Lung microvascular endothelial cell (primary cell): ENCODE measurements at regions not wholly inside any gene's neighbourhood (a gene's known extent, or its start where the extent isn't known, plus 50 kb on each side); places are given as distances from the start of the nearest gene placed in this dataset.
"Not testable (repeated sequence)": the region's sequence is repeated elsewhere in the genome, so short reads cannot be mapped to it uniquely, and the experiment has no call there.

Source experiments
- DNase-seq, 2 donors: peaks; one replicate each; pipeline versions ENCODE4 v3.0.0 to v3.0.0-alpha.2; 2010; ENCODE audit warnings: low read depth in 2 of 2

DNA sequence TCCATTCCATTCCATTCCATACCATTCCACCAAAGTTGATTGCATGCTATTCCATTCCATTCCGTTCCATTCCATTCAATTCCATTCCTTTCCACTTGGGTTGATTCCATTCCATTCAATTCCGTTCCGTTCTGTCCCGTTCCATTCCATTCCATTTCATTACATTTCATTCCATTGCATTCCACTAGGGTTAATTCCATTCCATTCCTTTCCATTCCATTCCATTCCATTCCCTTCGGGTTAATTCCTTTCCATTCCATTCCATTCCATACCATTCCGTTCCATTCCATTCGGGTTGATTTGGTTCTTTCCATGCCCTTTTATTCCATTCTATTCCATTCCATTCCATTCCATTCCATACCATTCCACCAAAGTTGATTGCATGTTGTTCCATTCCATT lies 131.9 kb downstream of the CWH43 start:
- DNase-seq: not testable (repeated sequence)

DNA sequence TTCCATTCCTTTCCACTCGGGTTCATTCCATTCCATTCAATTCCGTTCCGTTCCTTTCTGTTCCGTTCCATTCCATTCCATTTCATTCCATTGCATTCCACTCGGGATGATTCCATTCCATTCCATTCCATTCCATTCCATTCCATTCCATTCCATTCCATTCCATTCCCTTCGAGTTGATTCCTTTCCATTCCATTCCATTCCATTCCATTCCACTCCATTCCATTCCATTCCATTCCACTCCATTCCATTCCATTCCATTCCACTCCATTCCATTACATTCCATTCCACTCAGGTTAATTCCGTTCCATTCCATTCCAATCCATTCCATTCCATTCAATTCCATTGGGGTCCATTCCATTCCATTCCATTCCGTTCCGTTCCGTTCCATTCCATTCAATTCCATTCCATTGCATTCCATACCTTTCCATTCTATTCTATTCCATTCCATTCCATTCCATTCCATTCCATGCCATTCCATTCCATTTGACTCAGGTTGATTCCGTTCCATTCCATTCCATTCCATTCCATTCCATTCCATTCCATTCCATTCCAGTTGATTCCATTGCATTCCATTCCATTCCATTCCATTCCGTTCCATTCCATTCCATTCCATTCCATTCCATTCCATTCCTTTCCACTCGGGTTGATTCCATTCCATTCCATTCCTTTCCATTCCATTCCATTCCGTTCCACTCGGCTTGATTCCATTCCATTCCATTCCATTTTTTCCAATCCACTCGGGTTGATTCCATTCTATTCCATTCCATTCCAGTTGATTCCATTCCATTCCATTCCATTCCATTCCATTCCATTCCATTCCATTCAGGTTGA lies 132.5 kb downstream of the CWH43 start:
- DNase-seq: peak; percentile 32 to 40

DNA sequence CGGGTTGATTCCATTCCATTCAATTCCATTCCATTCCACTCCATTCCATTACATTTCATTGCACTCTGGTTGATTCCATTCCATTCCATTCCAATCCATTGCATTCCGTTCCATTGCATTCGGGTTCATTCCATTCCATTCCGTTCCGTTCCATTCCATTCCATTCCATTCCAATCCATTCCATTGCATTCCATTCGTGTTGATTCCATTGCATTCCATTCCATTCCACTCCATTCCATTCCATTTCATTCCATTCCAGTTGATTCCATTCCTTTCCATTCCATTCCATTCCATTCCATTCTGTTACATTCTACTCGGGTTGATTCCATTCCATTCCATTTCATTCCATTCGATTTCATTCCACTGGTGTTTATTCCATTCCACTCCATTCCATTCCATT lies 133.3 kb downstream of the CWH43 start:
- DNase-seq: peak in 1 of 2 donors; percentile 24

DNA sequence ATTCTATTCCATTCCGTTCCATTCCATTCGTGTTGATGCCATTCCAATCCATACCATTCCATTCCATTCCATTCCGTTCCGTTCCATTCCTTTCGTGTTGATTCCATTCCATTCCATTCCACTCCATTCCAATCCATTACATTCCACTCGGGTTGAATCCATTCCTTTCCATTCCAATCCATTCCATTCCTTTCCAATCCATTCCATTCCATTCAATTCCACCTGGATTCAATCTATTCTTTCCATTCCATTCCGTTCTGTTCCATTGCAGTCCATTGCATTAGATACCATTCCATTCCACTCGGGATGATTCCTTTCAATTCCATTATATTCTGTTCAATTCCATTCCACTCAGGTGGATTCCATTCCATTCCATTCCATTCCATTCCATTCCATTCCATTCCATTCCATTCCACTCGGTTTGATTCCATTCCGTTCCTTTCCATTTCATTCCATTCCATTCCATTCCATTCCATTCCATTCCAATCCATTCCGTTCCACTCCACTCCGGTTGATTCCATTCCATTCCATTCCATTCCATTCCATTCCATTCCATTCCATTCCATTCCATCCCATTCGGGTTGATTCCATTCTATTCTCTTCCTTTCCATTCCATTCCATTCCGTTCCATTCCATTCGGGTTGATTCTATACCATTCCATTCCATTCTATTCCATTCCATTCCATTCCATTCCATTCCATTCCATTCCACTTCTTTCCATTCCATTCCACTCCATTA lies 134.1 kb downstream of the CWH43 start:
- peak; percentile 28 to 31 for DNase-seq

DNA sequence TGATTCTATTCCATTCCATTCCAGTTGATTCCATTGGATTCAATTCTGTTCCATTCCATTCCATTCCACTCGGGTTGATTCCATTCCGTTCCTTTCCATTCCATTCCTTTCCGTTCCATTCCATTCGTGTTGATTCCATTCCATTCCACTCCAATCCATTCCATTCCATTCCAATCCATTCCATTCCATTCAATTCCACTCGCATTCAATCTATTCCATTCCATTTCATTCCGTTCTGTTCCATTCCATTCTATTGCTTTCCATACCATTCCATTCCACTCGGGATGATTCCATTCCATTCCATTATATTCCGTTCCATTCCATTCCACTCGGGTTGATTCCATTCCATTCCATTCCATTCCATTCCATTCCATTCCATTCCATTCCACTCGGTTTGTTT lies 134.7 kb downstream of the CWH43 start:
- peak; percentile 54 to 68 for DNase-seq

DNA sequence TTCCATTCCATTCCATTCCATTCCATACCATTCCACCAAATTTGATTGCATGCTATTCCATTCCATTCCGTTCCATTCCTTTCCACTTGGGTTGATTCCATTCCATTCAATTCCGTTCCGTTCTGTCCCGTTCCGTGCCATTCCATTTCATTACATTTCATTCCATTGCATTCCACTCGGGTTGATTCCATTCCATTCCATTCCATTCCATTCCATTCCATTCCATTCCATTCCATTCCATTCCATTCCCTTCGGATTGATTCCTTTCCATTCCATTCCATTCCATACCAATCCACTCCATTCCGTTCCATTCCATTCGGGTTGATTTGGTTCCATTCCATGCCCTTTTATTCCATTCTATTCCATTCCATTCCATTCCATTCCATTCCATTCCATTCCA lies 140.4 kb downstream of the CWH43 start:
- DNase-seq: not testable (repeated sequence)

DNA sequence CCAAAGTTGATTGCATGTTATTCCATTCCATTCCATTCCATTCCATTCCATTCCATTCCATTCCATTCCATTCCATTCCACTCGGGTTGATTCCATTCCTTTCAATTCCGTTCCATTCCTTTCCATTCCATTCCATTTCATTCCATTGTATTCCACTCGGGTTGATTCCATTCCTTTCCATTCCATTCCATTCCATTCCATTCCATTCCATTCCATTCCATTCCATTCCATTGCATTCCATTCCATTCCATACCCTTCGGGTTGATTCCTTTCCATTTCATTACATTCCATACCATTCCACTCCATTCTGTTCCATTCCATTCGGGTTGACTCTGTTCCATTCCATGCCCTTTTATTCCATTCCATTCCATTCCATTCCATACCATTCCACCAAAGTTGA lies 140.8 kb downstream of the CWH43 start:
- DNase-seq: not testable (repeated sequence)

DNA sequence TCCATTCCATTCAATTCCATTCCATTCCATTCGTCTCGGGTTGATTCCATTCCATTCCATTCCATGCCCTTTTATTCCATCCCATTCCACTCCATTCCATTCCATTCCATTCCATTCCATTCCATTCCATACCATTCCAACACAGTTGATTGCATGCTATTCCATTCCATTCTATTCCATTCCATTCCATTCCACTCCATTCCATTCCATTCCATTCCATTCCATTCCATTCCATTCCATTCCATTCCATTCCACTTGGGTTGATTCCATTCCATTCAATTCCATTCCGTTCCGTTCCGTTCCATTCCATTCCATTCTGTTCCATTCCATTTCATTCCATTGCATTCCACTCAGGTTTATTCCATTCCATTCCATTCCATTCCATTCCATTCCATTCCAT lies 143.3 kb downstream of the CWH43 start:
- DNase-seq: not testable (repeated sequence)

DNA sequence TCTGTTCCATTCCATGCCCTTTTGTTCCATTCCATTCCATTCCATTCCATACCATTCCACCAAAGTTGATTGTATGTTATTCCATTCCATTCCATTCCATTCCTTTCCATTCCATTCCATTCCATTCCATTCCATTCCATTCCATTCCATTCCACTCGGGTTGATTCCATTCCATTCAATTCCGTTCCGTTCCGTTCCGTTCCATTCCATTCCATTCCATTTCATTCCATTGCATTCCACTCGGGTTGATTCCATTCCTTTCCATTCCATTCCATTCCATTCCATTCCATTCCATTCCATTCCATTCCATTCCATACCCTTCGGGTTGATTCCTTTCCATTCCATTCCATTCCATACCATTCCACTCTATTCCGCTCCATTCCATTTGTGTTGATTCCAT lies 143.8 kb downstream of the CWH43 start:
- DNase-seq: not testable (repeated sequence)

DNA sequence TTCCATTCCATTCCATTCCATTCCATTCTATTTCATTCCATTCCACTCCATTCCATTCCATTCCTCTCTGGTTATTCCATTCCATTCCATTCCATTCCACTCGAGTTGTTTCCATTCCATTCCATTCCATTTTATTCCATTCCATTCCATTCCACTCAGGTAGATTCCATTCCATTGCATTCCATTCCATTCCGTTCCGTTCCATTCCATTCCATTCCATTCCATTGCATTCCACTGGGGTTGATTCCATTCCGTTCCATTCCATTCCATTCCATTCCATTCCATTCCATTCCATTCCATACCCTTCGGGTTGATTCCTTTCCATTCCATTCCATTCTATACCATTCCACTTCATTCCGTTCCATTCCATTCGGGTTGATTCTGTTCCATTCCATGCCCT lies 144.6 kb downstream of the CWH43 start:
- DNase-seq: not testable (repeated sequence)

DNA sequence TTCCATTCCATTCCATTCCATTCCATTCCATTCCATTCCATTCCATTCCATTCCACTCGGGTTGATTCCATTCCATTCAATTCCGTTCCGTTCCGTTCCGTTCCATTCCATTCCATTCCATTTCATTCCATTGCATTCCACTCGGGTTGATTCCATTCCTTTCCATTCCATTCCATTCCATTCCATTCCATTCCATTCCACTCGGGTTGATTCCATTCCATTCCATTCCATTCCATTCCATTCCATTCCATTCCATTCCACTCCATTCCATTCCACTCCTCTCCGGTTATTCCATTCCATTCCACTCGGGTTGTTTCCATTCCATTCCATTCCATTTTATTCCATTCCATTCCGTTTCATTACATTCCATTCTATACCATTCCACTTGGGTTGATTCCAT lies 151.0 kb downstream of the CWH43 start:
- not testable (repeated sequence) for DNase-seq

DNA sequence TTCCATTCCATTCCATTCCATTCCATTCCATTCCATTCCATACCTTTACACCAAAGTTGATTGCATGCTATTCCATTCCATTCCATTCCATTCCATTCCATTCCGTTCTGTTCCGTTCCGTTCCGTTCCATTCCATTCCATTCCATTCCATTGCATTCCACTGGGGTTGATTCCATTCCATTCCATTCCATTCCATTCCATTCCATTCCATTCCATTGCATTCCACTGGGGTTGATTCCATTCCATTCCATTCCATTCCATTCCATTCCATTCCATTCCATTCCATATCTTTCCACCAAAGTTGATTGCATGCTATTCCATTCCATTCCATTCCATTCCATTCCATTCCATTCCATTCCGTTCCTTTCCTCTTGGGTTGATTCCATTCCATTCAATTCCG lies 151.9 kb downstream of the CWH43 start:
- not testable (repeated sequence) for DNase-seq

DNA sequence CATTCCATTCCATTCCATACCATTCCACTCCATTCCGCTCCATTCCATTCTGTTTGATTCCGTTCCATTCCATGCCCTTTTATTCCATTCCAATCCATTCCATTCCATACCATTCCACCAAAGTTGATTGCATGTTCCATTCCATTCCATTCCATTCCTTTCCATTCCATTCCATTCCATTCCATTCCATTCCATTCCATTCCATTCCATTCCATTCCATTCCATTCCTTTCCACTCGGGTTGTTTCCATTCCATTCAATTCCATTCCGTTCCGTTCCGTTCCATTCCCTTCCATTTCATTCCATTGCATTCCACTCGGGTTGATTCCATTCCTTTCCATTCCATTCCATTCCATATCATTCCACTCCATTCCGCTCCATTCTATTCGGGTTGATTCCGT lies 152.7 kb downstream of the CWH43 start:
- DNase-seq: not testable (repeated sequence)

DNA sequence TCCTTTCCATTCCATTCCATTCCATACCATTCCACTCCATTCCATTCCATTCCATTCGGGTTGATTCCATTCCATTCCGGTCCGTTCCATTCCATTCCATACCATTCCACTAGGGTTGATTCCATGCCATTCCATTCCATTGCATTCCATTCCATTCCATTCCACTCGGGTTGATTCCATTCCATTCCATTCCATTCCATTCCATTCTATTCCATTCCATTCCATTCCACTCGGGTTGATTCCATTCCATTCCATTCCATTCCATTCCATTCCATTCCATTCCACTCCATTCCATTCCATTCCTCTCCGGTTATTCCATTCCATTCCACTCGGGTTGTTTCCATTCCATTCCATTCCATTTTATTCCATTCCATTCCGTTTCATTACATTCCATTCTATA lies 153.4 kb downstream of the CWH43 start:
- DNase-seq: not testable (repeated sequence)

DNA sequence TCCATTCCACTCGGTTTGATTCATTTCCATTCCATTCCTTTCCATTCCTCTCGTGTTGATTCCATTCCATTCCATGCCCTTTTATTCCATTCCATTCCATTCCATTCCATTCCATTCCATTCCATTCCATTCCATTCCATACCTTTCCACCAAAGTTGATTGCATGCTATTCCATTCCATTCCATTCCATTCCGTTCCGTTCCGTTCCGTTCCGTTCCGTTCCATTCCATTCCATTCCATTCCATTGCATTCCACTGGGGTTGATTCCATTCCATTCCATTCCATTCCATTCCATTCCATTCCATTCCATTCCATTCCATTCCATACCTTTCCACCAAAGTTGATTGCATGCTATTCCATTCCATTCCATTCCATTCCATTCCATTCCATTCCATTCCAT lies 154.3 kb downstream of the CWH43 start:
- not testable (repeated sequence) for DNase-seq

DNA sequence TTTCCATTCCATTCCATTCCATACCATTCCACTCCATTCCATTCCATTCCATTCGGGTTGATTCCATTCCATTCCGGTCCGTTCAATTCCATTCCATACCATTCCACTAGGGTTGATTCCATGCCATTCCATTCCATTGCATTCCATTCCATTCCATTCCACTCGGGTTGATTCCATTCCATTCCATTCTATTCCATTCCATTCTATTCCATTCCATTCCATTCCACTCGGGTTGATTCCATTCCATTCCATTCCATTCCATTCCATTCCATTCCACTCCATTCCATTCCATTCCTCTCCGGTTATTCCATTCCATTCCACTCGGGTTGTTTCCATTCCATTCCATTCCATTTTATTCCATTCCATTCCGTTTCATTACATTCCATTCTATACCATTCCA lies 155.9 kb downstream of the CWH43 start:
- DNase-seq: not testable (repeated sequence)

DNA sequence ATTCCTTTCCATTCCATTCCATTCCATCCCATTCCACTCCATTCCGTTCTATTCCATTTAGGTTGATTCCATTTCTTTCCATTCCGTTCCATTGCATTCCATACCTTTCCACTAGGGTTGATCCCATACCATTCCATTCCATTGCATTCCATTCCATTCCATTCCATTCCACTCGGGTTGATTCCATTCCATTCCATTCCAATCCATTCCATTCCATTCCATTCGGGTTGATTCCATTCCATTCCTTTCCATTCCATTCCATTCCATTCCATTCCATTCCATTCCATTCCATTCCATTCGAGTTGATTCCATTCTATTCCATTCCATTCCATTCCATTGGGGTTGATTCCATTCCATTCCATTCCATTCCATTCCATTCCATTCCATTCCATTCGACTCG lies 161.1 kb downstream of the CWH43 start:
- not testable (repeated sequence) for DNase-seq

DNA sequence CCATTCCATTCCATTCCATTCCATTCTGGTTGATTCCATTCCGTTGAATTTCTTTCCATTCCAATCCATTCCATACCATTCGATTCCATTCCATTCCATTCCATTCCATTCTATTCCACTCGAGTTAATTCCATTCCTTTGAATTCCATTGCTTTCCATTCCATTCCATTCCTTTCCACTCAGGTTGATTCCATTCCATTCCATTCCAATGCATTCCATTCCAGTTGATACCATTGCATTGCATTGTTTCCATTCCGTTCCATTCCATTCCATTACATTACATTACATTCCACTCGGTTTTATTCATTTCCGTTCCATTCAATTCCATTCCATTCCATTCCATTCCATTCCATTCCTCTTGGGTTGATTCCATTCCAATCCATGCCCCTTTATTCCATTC lies 161.5 kb downstream of the CWH43 start:
- DNase-seq: peak in 1 of 2 donors; percentile 44

DNA sequence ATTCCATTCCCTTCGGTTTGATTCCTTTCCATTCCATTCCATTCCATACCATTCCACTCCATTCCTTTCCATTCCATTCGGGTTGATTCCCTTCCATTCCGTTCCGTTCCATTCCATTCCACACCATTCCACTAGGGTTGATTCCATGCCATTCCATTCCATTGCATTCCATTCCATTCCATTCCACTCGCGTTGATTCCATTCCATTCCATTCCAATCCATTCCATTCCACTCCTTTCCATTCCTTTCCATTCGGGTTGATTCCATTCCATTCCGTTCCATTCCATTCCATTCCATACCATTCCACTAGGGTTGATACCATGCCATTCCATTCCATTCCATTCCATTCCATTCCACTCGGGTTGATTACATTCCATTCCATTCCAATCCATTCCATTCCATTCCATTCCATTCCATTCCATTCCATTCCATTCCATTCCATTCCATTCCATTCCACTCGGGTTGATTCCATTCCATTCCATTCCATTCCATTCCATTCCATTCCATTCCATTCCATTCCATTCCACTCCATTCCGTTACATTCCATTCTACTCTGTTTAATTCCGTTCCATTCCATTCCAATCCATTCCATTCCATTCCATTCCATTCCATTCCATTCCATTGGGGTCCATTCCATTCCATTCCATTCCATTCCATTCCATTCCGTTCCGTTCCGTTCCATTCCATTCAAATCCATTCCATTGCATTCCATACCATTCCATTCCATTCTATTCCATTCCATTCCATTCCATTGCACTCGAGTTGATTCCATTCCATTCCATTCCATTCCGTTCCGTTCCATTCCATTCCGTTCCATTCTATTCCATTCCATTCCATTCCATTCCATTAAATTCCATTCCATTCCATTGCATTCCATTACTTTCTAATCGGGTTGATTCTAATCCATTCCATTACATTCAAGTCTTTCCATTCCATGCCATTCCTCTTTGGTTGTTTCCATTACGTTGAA lies 163.2 kb downstream of the CWH43 start:
- DNase-seq: peak; percentile 89 to 93

DNA sequence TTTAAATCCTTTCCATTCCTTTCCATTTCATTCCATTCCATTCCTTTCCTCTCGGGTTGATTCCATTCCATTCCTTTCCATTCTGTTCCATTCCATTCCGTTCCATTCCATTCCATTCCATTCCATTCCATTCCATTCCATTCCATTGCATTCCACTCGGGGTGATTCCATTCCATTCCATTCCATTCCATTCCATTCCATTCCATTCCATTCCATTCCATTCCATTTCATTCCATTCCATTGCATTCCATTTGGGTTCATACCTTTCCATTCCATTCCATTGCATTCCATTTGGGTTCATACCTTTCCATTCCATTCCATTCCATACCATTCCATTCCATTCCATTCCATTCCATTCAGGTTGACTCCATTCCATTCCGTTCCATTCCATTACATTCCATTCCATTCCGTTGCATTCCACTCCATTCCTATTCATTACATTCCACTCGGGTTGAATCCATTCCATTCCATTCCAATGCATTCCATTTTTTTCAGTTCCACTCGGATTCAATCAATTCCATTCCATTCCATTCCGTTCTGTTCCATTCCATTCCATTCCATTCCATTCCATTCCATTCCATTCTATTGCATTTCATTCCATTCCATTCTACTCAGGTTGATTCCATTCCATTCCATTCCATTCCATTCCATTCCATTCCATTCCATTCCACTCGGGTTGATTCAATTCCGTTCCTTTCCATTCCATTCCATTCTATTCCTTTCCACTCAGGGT lies 164.4 kb downstream of the CWH43 start:
- peak in 1 of 2 donors; percentile 26 for DNase-seq

DNA sequence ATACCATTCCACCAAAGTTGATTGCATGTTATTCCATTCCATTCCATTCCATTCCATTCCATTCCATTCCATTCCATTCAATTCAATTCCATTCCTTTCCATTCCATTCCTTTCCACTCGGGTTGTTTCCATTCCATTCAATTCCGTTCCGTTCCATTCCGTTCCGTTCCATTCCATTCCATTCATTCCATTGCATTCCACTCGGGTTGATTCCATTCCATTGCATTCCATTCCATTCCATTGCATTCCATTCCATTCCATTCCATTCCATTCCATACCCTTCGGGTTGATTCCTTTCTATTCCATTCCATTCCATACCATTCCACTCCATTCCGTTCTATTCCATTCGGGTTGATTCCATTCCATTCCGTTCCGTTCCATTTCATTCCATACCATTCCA lies 166.9 kb downstream of the CWH43 start:
- not testable (repeated sequence) for DNase-seq
